WTC11 (cell line): ENCODE measurements at regions not wholly inside any gene's neighbourhood (a gene's known extent, or its start where the extent isn't known, plus 50 kb on each side); places are given as distances from the start of the nearest gene placed in this dataset.

Experiments
- ATAC-seq: fragments of 200-7000 bp; cut with Tn5 transposase; 2 replicates; pipeline ENCODE4 v1.10.0; 2021; ENCODE audit warnings: mild to moderate bottlenecking, moderate library complexity
- CTCF ChIA-PET: fragments of 300-600 bp; sonication (Branson Sonifier 250); formaldehyde crosslinking; loops from one replicate; lab custom pipeline; 2021; ENCODE audit warnings: antibody characterized with exemption; lab: Charles Lee
- POLR2A ChIA-PET: fragments of 350-600 bp; sonication (Branson Sonifier 250); formaldehyde crosslinking; loops from one replicate; lab custom pipeline; 2021; ENCODE audit warnings: antibody characterized with exemption; lab: Charles Lee
- DNase-seq: peaks from one replicate; pipeline ENCODE4 v3.0.0; 2021; ENCODE audit warnings: low spot score
- H3K27ac Mint-ChIP-seq: 2 replicates; pipeline ENCODE4 v1.8.0; 2021; ENCODE audit warnings: mixed read lengths
- H3K27me3 Mint-ChIP-seq: 2 replicates; pipeline ENCODE4 v1.8.0; 2021; ENCODE audit warnings: low read depth, mild to moderate bottlenecking, moderate library complexity, mixed read lengths
- H3K36me3 Mint-ChIP-seq: 2 replicates; pipeline ENCODE4 v1.8.0; 2021; ENCODE audit warnings: mixed read lengths
- H3K4me1 Mint-ChIP-seq: 2 replicates; pipeline ENCODE4 v1.8.0; 2022; ENCODE audit warnings: mixed read lengths
- H3K4me3 Mint-ChIP-seq: 2 replicates; pipeline ENCODE4 v1.8.0; 2021; ENCODE audit warnings: mild to moderate bottlenecking, moderate library complexity, mixed read lengths
- H3K9me3 Mint-ChIP-seq: 2 replicates; pipeline ENCODE4 v1.8.0; 2021; ENCODE audit warnings: mixed read lengths
- AFF4 ChIP-seq: sonication (generic); formaldehyde crosslinking; IDR thresholded peaks from 2 replicates; pipeline ENCODE4 v1.8.1; 2023; ENCODE audit warnings: mild to moderate bottlenecking, missing genetic modification reagents, borderline replicate concordance
- ATF2 ChIP-seq: sonication (generic); formaldehyde crosslinking; IDR thresholded peaks from 2 replicates; pipeline ENCODE4 v1.8.1; 2022; ENCODE audit warnings: low read depth, missing genetic modification reagents, borderline replicate concordance
- ATF6 ChIP-seq: sonication (generic); formaldehyde crosslinking; IDR thresholded peaks from 2 replicates; pipeline ENCODE4 v1.8.1; 2023; ENCODE audit warnings: mild to moderate bottlenecking, missing genetic modification reagents
- EMX1 ChIP-seq: fragments of 250-450 bp; sonication (Bioruptor Pico); IDR thresholded peaks from 2 replicates; pipeline ENCODE4 v1.8.0; 2021; ENCODE audit warnings: mild to moderate bottlenecking
- ETV6 ChIP-seq: sonication (generic); formaldehyde crosslinking; IDR thresholded peaks from 2 replicates; pipeline ENCODE4 v1.8.1; 2022; ENCODE audit warnings: mild to moderate bottlenecking, missing genetic modification reagents
- GTF2I ChIP-seq: fragments of 250-450 bp; sonication (Bioruptor Pico); conservative IDR thresholded peaks from 2 replicates; pipeline ENCODE4 v1.4.0; 2021; ENCODE audit warnings: mild to moderate bottlenecking
- MYBL2 ChIP-seq: sonication (generic); formaldehyde crosslinking; IDR thresholded peaks from 2 replicates; pipeline ENCODE4 v1.8.1; 2023; ENCODE audit warnings: mild to moderate bottlenecking, moderate library complexity, missing genetic modification reagents
- NR2C2 ChIP-seq: sonication (generic); formaldehyde crosslinking; IDR thresholded peaks from 2 replicates; pipeline ENCODE4 v1.8.0; 2022; ENCODE audit warnings: mild to moderate bottlenecking, missing genetic modification reagents
- PREB ChIP-seq: sonication (generic); formaldehyde crosslinking; IDR thresholded peaks from 2 replicates; pipeline ENCODE4 v1.8.1; 2022; ENCODE audit warnings: mild to moderate bottlenecking, missing genetic modification reagents, moderate library complexity, borderline replicate concordance
- SMAD4 ChIP-seq: sonication (generic); formaldehyde crosslinking; IDR thresholded peaks from 2 replicates; pipeline ENCODE4 v1.8.0; 2022; ENCODE audit warnings: mild to moderate bottlenecking, missing genetic modification reagents
- SP1 ChIP-seq: sonication (generic); formaldehyde crosslinking; conservative IDR thresholded peaks from 2 replicates; pipeline ENCODE4 v1.8.1; 2022; ENCODE audit warnings: missing genetic modification reagents
- ZBTB21 ChIP-seq: sonication (generic); formaldehyde crosslinking; IDR thresholded peaks from 2 replicates; pipeline ENCODE4 v1.8.1; 2023; ENCODE audit warnings: mild to moderate bottlenecking, missing genetic modification reagents, borderline replicate concordance
- ZNF263 ChIP-seq: sonication (generic); formaldehyde crosslinking; IDR thresholded peaks from 2 replicates; pipeline ENCODE4 v1.8.1; 2022; ENCODE audit warnings: low read depth, mild to moderate bottlenecking, moderate library complexity, missing genetic modification reagents
- ZNF281 ChIP-seq: sonication (generic); formaldehyde crosslinking; IDR thresholded peaks from 2 replicates; pipeline ENCODE4 v1.8.0; 2023; ENCODE audit warnings: mild to moderate bottlenecking, missing genetic modification reagents
- ZSCAN18 ChIP-seq: fragments of 250-450 bp; sonication (Bioruptor Pico); IDR thresholded peaks from 2 replicates; pipeline ENCODE4 v2.1.2; 2022; ENCODE audit warnings: mild to moderate bottlenecking, moderate library complexity

GRCh38 chr11:28517621-28518020 lies 409.4 kb downstream of the METTL15 start (continued):
- no peak for TF ChIP-seq ZNF281 (CRISPR knock-in tag)
- TF ChIP-seq GTF2I (CRISPR knock-in tag): no peak
- no peak for TF ChIP-seq ZSCAN18
- no peak for TF ChIP-seq MYBL2 (CRISPR knock-in tag)

- H3K9me3 Mint-ChIP-seq: peaks cover 42% of the 10 kb centered on the region
- 0 out of 2 replicates have a peak, but pooled peaks cover 3% of the 10 kb centered on the region for H3K4me1 Mint-ChIP-seq
- H3K27ac Mint-ChIP-seq: no peak overlapping the region
- TF ChIP-seq SMAD4 (CRISPR knock-in tag): no peak
- no peak for TF ChIP-seq ZNF263 (CRISPR knock-in tag)
- no peak for TF ChIP-seq PREB (CRISPR knock-in tag)
- TF ChIP-seq, all 79 proteins: peak for 0
- DNase-seq: no peak
- Mint-ChIP-seq H3K27me3 (no peaks in the 10 kb centered on the region), H3K36me3 (peaks cover 29% of the 10 kb centered on the region), H3K4me3 (no peak overlapping the region)
- ChIA-PET POLR2A (no interaction called here), CTCF (no interaction called here)
- no peak for ATAC-seq
These were observed 406.2 kb downstream of the METTL15 start for GRCh38 chr11:28514391-28514790.

GRCh38 chr11:28512143-28512756 lies 404.1 kb downstream of the METTL15 start:
- Mint-ChIP-seq H3K27ac (no peak overlapping the region), H3K4me3 (no peak overlapping the region)
- CTCF ChIA-PET: no interaction called here
- no peak for TF ChIP-seq NR2C2
- TF ChIP-seq ATF2: no peak
- TF ChIP-seq AFF4: no peak
- no peak for TF ChIP-seq ATF6 (CRISPR knock-in tag)
- TF ChIP-seq ETV6 (CRISPR knock-in tag): no peak
- no peak for TF ChIP-seq SP1
- no peak for TF ChIP-seq ZBTB21 (CRISPR knock-in tag)
- TF ChIP-seq EMX1 (CRISPR knock-in tag): no peak
- TF ChIP-seq, all 79 proteins: peak for 0
- peaks cover 29% of the 10 kb centered on the region for H3K36me3 Mint-ChIP-seq
- no peaks in the 10 kb centered on the region for H3K27me3 Mint-ChIP-seq
- H3K4me1 Mint-ChIP-seq: no peaks in the 10 kb centered on the region
- POLR2A ChIA-PET: no interaction called here
- no peak for DNase-seq
- ATAC-seq: no peak
- H3K9me3 Mint-ChIP-seq: peaks cover 47% of the 10 kb centered on the region
